Esophagus muscularis mucosa (tissue), 4 donors: ENCODE measurements at regions not wholly inside any gene's neighbourhood (a gene's known extent, or its start where the extent isn't known, plus 50 kb on each side); places are given as distances from the start of the nearest gene placed in this dataset.

ENCODE experiments used
- DNase-seq: peaks from one replicate; pipeline ENCODE4 v3.0.0-alpha.2; 2017; ENCODE audit errors: extremely low spot score
- H3K27ac ChIP-seq, 4 donors: fragments of 200-600 bp; sonication (generic); replicated peaks in 1 of 4; 1 replicate in 3 of 4; 2 replicates in 1 of 4; pipeline ENCODE4 v1.5.1; 2016 to 2019; ENCODE audit warnings: mild to moderate bottlenecking in 1 of 4
- H3K27me3 ChIP-seq, 4 donors: fragments of 200-600 bp; sonication (generic); one replicate each; pipeline versions ENCODE4 v1.5.1 to v1.6.0; 2016 to 2019
- H3K36me3 ChIP-seq, 4 donors: fragments of 200-600 bp; sonication (generic); one replicate each; pipeline ENCODE4 v1.5.1; 2016 to 2019
- H3K4me1 ChIP-seq, 4 donors: fragments of 200-600 bp; sonication (generic); one replicate each; pipeline ENCODE4 v1.5.1; 2016 to 2019
- H3K4me3 ChIP-seq, 4 donors: fragments of 200-600 bp; sonication (generic); 1 replicate in 2 of 4; 2 replicates in 2 of 4; pipeline ENCODE4 v1.5.1; 2016 to 2019; ENCODE audit warnings: mild to moderate bottlenecking in 4 of 4, moderate library complexity in 1 of 4
- H3K9me3 ChIP-seq, 4 donors: fragments of 200-600 bp; sonication (generic); 1 replicate in 3 of 4; 2 replicates in 1 of 4; pipeline ENCODE4 v1.5.1; 2016 to 2019
- CTCF ChIP-seq, 3 experiments: fragments of 200-600 bp in 2 of 3; fragments of 450-650 bp in 1 of 3; sonication (generic) in 2 of 3; IDR thresholded peaks; one replicate each; pipeline ENCODE4 v1.5.1; 2017 to 2019; ENCODE audit warnings: antibody characterized with exemption in 3 of 3, mild to moderate bottlenecking in 2 of 3, moderate library complexity in 1 of 3
- EP300 ChIP-seq: sonication (generic); formaldehyde crosslinking; IDR thresholded peaks from one replicate; pipeline ENCODE4 v1.6.1; 2017; ENCODE audit warnings: antibody characterized with exemption
- POLR2A ChIP-seq: fragments of 450-650 bp; IDR thresholded peaks from one replicate; pipeline ENCODE4 v1.6.1; 2017; ENCODE audit warnings: antibody characterized with exemption, moderate library complexity, mild to moderate bottlenecking, low read depth
- POLR2AphosphoS5 ChIP-seq, 2 donors: sonication (generic); formaldehyde crosslinking; IDR thresholded peaks; one replicate each; pipeline ENCODE4 v1.6.1; 2017; ENCODE audit warnings: antibody characterized with exemption in 2 of 2
- WGBS: methylation state at CpG from one replicate; pipeline ENCODE4 v1.1.5; 2018; 5-methylcytosine and 5-hydroxymethylcytosine counted together
- intact Hi-C: fragments of 100-400 bp; cut with DNase I; formaldehyde crosslinking; loops from one replicate; pipeline ENCODE4 v1.15.1; 2023

- Histone ChIP-seq H3K9me3 (peaks cover 0 to 11% (median 9%) of the 10 kb centered on the region in 4 donors), H3K4me3 (no peak overlapping the region), H3K4me1 (peaks cover 5 to 21% (median 18%) of the 10 kb centered on the region in 4 donors), H3K27me3 (no peaks in the 10 kb centered on the region), H3K36me3 (no peaks in the 10 kb centered on the region), H3K27ac (peak overlapping the region in 1 of 4 donors; percentile 15)
- TF ChIP-seq POLR2AphosphoS5 (IDR thresholded peaks at IDR 0.05): no peak
- TF ChIP-seq CTCF (IDR thresholded peaks at IDR 0.05): peak; percentile 70 to 84 (median 80)
- TF ChIP-seq EP300: no peak
- no peak for TF ChIP-seq POLR2A
- 57% methylated on average over 7 of the region's 7 CpGs for WGBS
- DNase-seq: no peak
- intact Hi-C loops: loop anchor here (10.0 kb wide), 1 partner anchor 512 kb away; no protein-coding TSS in a partner anchor
Measured at GRCh38 chr7:106166651-106167342, 54.7 kb upstream of the SYPL1 start.

- Histone ChIP-seq H3K4me3 (no peak overlapping the region), H3K4me1 (peaks cover 5 to 21% (median 18%) of the 10 kb centered on the region in 4 donors), H3K27me3 (no peaks in the 10 kb centered on the region), H3K27ac (no peak overlapping the region), H3K9me3 (peaks cover 0 to 11% (median 9%) of the 10 kb centered on the region in 4 donors), H3K36me3 (no peaks in the 10 kb centered on the region)
- TF ChIP-seq POLR2A (no peak), EP300 (no peak)
- intact Hi-C loops: loop anchor here (10.0 kb wide), 1 partner anchor 511 kb away; no protein-coding TSS in a partner anchor
- DNase-seq: no peak
- 65% methylated on average over 2 of the region's 2 CpGs for WGBS
Measured at GRCh38 chr7:106165337-106165736, 53.2 kb upstream of the SYPL1 start.

- Histone ChIP-seq H3K4me3 (no peak overlapping the region), H3K36me3 (no peaks in the 10 kb centered on the region), H3K27ac (no peak overlapping the region), H3K27me3 (no peaks in the 10 kb centered on the region), H3K9me3 (peaks cover 0 to 11% (median 9%) of the 10 kb centered on the region in 4 donors), H3K4me1 (peaks cover 5 to 21% (median 18%) of the 10 kb centered on the region in 4 donors)
- intact Hi-C loops: loop anchor here (10.0 kb wide), 1 partner anchor 508 kb away; no protein-coding TSS in a partner anchor
- no peak for DNase-seq
- TF ChIP-seq CTCF (IDR thresholded peaks at IDR 0.05) (no peak), POLR2AphosphoS5 (IDR thresholded peaks at IDR 0.05) (no peak), POLR2A (no peak), EP300 (no peak)
Measured at GRCh38 chr7:106163257-106163656, 51.1 kb upstream of the SYPL1 start.
